ENCODE measurements at regions not wholly inside any gene's neighbourhood (a gene's known extent, or its start where the extent isn't known, plus 50 kb on each side); places are given as distances from the start of the nearest gene placed in this dataset.

- no peak overlapping the region for H3K27ac Mint-ChIP-seq (ENCODE audit: unreplicated experiment)
- no peaks in the 10 kb centered on the region for H3K27me3 Mint-ChIP-seq (ENCODE audit: unreplicated experiment)
- TF ChIP-seq CTCF (IDR thresholded peaks at IDR 0.05; ENCODE audit: unreplicated experiment), result no peak
- intact Hi-C loops (cut with micrococcal nuclease; ENCODE audit: unreplicated experiment), result loop anchor here (5.0 kb wide), 1 partner anchor 120 kb away; no protein-coding TSS in a partner anchor
- CTCF ChIA-PET, result no interaction called here
- DNase-seq, result no peak
- no peaks in the 10 kb centered on the region for H3K36me3 Mint-ChIP-seq (ENCODE audit: insufficient read depth, unreplicated experiment)
- H3K9me3 Mint-ChIP-seq (ENCODE audit: low read depth, unreplicated experiment), result peaks cover 3% of the 10 kb centered on the region
- no TSS peak for BruUV-seq (replicated peaks)
- no peaks in the 10 kb centered on the region for H3K4me1 Mint-ChIP-seq (ENCODE audit: low read depth, unreplicated experiment)
- H3K4me3 Mint-ChIP-seq (ENCODE audit: low read depth, unreplicated experiment), result no peak overlapping the region
Measured at GRCh38 chr5:24112420-24112819, 532.4 kb downstream of the CDH10 start.

- Mint-ChIP-seq H3K4me1 (ENCODE audit: low read depth, unreplicated experiment) (no peaks in the 10 kb centered on the region), H3K36me3 (ENCODE audit: insufficient read depth, unreplicated experiment) (no peaks in the 10 kb centered on the region), H3K27me3 (ENCODE audit: unreplicated experiment) (no peaks in the 10 kb centered on the region), H3K4me3 (ENCODE audit: low read depth, unreplicated experiment) (no peak overlapping the region), H3K27ac (ENCODE audit: unreplicated experiment) (no peak overlapping the region), H3K9me3 (ENCODE audit: low read depth, unreplicated experiment) (peaks cover 14% of the 10 kb centered on the region)
- intact Hi-C loops (cut with micrococcal nuclease; ENCODE audit: unreplicated experiment), result no loop called here
- BruUV-seq (replicated peaks), result no TSS peak
- no peak for TF ChIP-seq CTCF (IDR thresholded peaks at IDR 0.05; ENCODE audit: unreplicated experiment)
- no peak for DNase-seq
- CTCF ChIA-PET, result no interaction called here
Measured at GRCh38 chr5:24118351-24118750, 526.4 kb downstream of the CDH10 start.

GRCh38 chr5:24135536-24135935, 509.2 kb downstream of the CDH10 start:
- peaks cover 8% of the 10 kb centered on the region for H3K9me3 Mint-ChIP-seq (ENCODE audit: low read depth, unreplicated experiment)
- BruUV-seq (replicated peaks), result no TSS peak
- CTCF ChIA-PET, result no interaction called here

GRCh38 chr5:24141046-24141445, 503.7 kb downstream of the CDH10 start:
- intact Hi-C loops (cut with micrococcal nuclease; ENCODE audit: unreplicated experiment), result no loop called here
- Mint-ChIP-seq H3K4me1 (ENCODE audit: low read depth, unreplicated experiment) (no peaks in the 10 kb centered on the region), H3K9me3 (ENCODE audit: low read depth, unreplicated experiment) (peaks cover 10% of the 10 kb centered on the region), H3K27ac (ENCODE audit: unreplicated experiment) (no peak overlapping the region), H3K4me3 (ENCODE audit: low read depth, unreplicated experiment) (no peak overlapping the region), H3K36me3 (ENCODE audit: insufficient read depth, unreplicated experiment) (no peaks in the 10 kb centered on the region), H3K27me3 (ENCODE audit: unreplicated experiment) (no peaks in the 10 kb centered on the region)
- no peak for DNase-seq
- TF ChIP-seq CTCF (IDR thresholded peaks at IDR 0.05; ENCODE audit: unreplicated experiment), result no peak
- no TSS peak for BruUV-seq (replicated peaks)
- CTCF ChIA-PET, result no interaction called here

More at GRCh38 chr5:24135536-24135935, 509.2 kb downstream of the CDH10 start:
- H3K27ac Mint-ChIP-seq (ENCODE audit: unreplicated experiment), result no peak overlapping the region
- no peak overlapping the region for H3K4me3 Mint-ChIP-seq (ENCODE audit: low read depth, unreplicated experiment)
- no peaks in the 10 kb centered on the region for H3K4me1 Mint-ChIP-seq (ENCODE audit: low read depth, unreplicated experiment)
- DNase-seq, result no peak
- no peak for TF ChIP-seq CTCF (IDR thresholded peaks at IDR 0.05; ENCODE audit: unreplicated experiment)
- no peaks in the 10 kb centered on the region for H3K27me3 Mint-ChIP-seq (ENCODE audit: unreplicated experiment)
- intact Hi-C loops (cut with micrococcal nuclease; ENCODE audit: unreplicated experiment), result no loop called here
- H3K36me3 Mint-ChIP-seq (ENCODE audit: insufficient read depth, unreplicated experiment), result no peaks in the 10 kb centered on the region
